Neural progenitor cell (in vitro differentiated cells): ENCODE measurements at regions not wholly inside any gene's neighbourhood (a gene's known extent, or its start where the extent isn't known, plus 50 kb on each side); places are given as distances from the start of the nearest gene placed in this dataset.

Experiments
- EZH2 ChIP-seq: fragments of 200-600 bp; sonication (generic); IDR thresholded peaks from 2 replicates; pipeline ENCODE4 v1.6.1; 2017; ENCODE audit warnings: antibody characterized with exemption, mild to moderate bottlenecking, moderate library complexity
- EZH2phosphoT487 ChIP-seq: fragments of 200-600 bp; sonication (generic); IDR thresholded peaks from 2 replicates; pipeline ENCODE4 v1.6.1; 2017; ENCODE audit warnings: antibody characterized with exemption

GRCh38 chr3:177600411-177600810, 403.1 kb upstream of the TBL1XR1 start:
- TF ChIP-seq EZH2phosphoT487, result no peak
- TF ChIP-seq EZH2, result no peak
